Left ventricle myocardium inferior (tissue), 1 donor: ENCODE measurements at regions not wholly inside any gene's neighbourhood (a gene's known extent, or its start where the extent isn't known, plus 50 kb on each side); places are given as distances from the start of the nearest gene placed in this dataset.

Source experiments
- DNase-seq: peaks from one replicate; pipeline ENCODE4 v3.0.0-alpha.2; 2020
- H3K27ac ChIP-seq: fragments of 200-600 bp; replicated peaks from 2 replicates; pipeline ENCODE4 v1.8.0; 2021
- H3K27me3 ChIP-seq: fragments of 200-600 bp; 2 replicates; pipeline ENCODE4 v1.8.0; 2021; ENCODE audit warnings: low read depth
- H3K36me3 ChIP-seq: fragments of 200-600 bp; 2 replicates; pipeline ENCODE4 v1.8.0; 2021
- H3K4me1 ChIP-seq: fragments of 200-600 bp; 2 replicates; pipeline ENCODE4 v1.8.0; 2021
- H3K4me3 ChIP-seq: fragments of 200-600 bp; 2 replicates; pipeline ENCODE4 v1.8.0; 2021; ENCODE audit warnings: mild to moderate bottlenecking, moderate library complexity
- H3K9me3 ChIP-seq: fragments of 200-600 bp; replicated peaks from 2 replicates; pipeline ENCODE4 v1.8.0; 2021
- CTCF ChIP-seq: fragments of 200-600 bp; IDR thresholded peaks from 2 replicates; pipeline ENCODE4 v1.8.0; 2021; ENCODE audit warnings: antibody characterized with exemption, mild to moderate bottlenecking, borderline replicate concordance
- intact Hi-C: fragments of 100-400 bp; cut with micrococcal nuclease; formaldehyde crosslinking; loops from one replicate; pipeline ENCODE4 v1.11.0; 2022
- donor health status: DM: no; HTN: yes; CAD: no; lungs with severe emphysema.

- intact Hi-C loops = no loop called here
- Histone ChIP-seq H3K9me3 (peaks cover 14% of the 10 kb centered on the region), H3K27ac (no peak overlapping the region), H3K36me3 (no peaks in the 10 kb centered on the region), H3K4me1 (no peaks in the 10 kb centered on the region), H3K4me3 (no peak overlapping the region), H3K27me3 (no peaks in the 10 kb centered on the region)
- no peak for TF ChIP-seq CTCF
- DNase-seq = no peak
Measured at GRCh38 chr10:83122336-83122735, 1017.0 kb upstream of the GHITM start.

- intact Hi-C loops = no loop called here
- Histone ChIP-seq H3K4me3 (no peak overlapping the region), H3K36me3 (no peaks in the 10 kb centered on the region), H3K27ac (no peak overlapping the region), H3K4me1 (no peaks in the 10 kb centered on the region), H3K27me3 (no peaks in the 10 kb centered on the region), H3K9me3 (peaks cover 10% of the 10 kb centered on the region)
- TF ChIP-seq CTCF = no peak
- no peak for DNase-seq
Measured at GRCh38 chr10:83127942-83128575, 1011.2 kb upstream of the GHITM start.

- no peak for TF ChIP-seq CTCF
- no peak overlapping the region for H3K4me3 ChIP-seq
- H3K9me3 ChIP-seq = no peaks in the 10 kb centered on the region
- DNase-seq = no peak
- intact Hi-C loops = no loop called here
- H3K27me3 ChIP-seq = no peaks in the 10 kb centered on the region
- H3K36me3 ChIP-seq = no peaks in the 10 kb centered on the region
- no peak overlapping the region for H3K27ac ChIP-seq
- no peaks in the 10 kb centered on the region for H3K4me1 ChIP-seq
Measured at GRCh38 chr10:83140811-83141210, 998.5 kb upstream of the GHITM start.

- no peaks in the 10 kb centered on the region for H3K4me1 ChIP-seq
- H3K9me3 ChIP-seq = no peaks in the 10 kb centered on the region
- no peak overlapping the region for H3K4me3 ChIP-seq
- DNase-seq = no peak
- no peaks in the 10 kb centered on the region for H3K27me3 ChIP-seq
- H3K36me3 ChIP-seq = no peaks in the 10 kb centered on the region
- intact Hi-C loops = no loop called here
- TF ChIP-seq CTCF = no peak
- H3K27ac ChIP-seq = no peak overlapping the region
Measured at GRCh38 chr10:83142074-83142563, 997.2 kb upstream of the GHITM start.

GRCh38 chr10:83144461-83144860 lies 994.8 kb upstream of the GHITM start:
- Histone ChIP-seq H3K9me3 (no peaks in the 10 kb centered on the region), H3K4me1 (no peaks in the 10 kb centered on the region), H3K27me3 (no peaks in the 10 kb centered on the region), H3K27ac (no peak overlapping the region), H3K36me3 (no peaks in the 10 kb centered on the region), H3K4me3 (no peak overlapping the region)
- intact Hi-C loops = no loop called here
- no peak for DNase-seq
- TF ChIP-seq CTCF = no peak
